ENCODE measurements at regions not wholly inside any gene's neighbourhood (a gene's known extent, or its start where the extent isn't known, plus 50 kb on each side); places are given as distances from the start of the nearest gene placed in this dataset.
"Not testable (repeated sequence)": the region's sequence is repeated elsewhere in the genome, so short reads cannot be mapped to it uniquely, and the experiment has no call there.

- no peaks in the 10 kb centered on the region for H3K36me3 ChIP-seq
- H3K27me3 ChIP-seq: peaks cover 24% of the 10 kb centered on the region
- H3K4me3 ChIP-seq: no peak overlapping the region
- DNase-seq: no peak
- H3K9me3 ChIP-seq: no peaks in the 10 kb centered on the region
Measured at GRCh38 chr7:155374276-155375252, 76.9 kb downstream of the INSIG1 start.

DNA sequence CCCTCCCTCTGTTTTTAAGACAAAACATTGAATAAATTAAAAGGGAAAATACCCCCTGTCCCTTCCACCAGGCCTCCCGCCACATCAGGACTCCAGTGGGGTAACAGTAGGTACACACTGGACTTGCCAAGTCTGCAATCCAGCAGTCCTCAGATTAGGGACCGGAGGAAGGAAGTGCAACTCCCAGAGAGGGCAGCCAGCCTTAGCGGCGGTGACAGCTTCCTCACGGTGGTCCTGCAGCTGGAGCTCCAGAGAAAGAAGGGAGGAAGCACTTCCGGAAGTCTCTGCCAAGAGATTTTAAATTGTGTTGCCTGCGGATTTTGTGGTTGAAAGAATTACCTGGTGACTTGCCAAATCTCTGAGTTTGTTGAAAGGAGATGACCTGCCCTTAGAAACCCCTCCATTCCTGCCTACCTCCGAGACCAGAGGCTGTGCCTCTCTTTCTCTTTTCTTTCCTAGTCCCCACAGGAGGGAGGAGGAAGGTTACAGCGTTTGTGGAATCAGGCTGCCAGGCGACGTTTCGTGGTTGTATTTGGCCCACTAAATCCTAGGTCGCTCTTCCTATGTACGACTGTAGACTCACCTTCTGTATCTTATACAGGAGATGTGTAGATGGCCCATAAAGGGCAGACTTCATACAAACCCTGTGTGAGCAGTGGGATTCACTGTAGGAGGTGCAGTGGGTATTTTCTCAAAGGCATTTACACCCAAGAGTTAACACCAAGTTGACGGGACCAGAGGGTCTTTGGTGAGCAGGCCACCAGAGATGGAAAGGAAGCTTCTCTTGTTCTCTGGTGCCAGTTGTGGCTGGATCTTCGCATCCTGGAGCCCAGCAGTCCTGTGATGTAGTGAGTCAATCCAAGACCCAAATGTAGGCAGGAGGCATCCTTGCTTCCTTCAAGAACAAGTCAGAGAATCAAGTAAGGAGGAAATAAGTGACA lies 77.9 kb downstream of the INSIG1 start:
- H3K27me3 ChIP-seq: peaks cover 28% of the 10 kb centered on the region
- H3K4me3 ChIP-seq: no peak overlapping the region
- DNase-seq: no peak
- no peaks in the 10 kb centered on the region for H3K9me3 ChIP-seq
- H3K36me3 ChIP-seq: no peaks in the 10 kb centered on the region

DNA sequence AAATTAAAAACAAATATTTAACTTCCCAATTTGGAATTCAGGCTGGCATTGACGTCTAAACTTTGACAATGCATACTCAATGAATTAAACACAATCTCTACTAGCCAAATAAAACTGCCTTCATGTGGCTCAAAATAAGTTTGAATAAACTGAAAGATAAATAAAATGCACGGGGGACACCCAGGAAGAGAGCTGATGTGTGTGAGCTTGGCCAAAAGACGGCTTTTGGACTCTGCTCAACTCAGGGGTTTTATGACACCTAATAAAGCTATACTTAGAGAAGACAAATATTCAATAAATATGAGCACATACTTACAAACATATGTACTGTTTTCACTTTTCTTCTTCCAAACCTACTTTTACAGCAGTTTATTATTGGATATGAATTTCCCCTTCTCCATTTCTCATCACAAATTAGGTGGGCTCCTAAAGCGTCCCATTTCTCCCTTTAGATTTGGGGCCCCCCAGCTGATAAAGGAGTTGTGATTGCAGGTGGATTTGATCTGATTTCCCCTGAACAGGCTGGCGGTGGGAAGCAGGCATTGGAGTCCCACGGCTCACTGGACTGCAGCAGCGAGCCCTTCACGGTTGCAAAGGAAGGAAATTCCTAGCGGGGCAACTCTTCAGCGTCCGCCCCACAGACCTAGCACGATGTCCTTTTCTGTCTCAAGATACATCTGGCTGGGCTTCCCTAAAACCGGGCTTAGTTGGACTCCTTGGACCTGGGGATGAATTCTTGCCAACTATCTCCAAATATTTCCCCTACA lies 79.6 kb downstream of the INSIG1 start:
- no peak for DNase-seq
- H3K9me3 ChIP-seq: no peaks in the 10 kb centered on the region
- no peaks in the 10 kb centered on the region for H3K36me3 ChIP-seq
- H3K4me3 ChIP-seq: no peak overlapping the region
- peaks cover 28% of the 10 kb centered on the region for H3K27me3 ChIP-seq

DNA sequence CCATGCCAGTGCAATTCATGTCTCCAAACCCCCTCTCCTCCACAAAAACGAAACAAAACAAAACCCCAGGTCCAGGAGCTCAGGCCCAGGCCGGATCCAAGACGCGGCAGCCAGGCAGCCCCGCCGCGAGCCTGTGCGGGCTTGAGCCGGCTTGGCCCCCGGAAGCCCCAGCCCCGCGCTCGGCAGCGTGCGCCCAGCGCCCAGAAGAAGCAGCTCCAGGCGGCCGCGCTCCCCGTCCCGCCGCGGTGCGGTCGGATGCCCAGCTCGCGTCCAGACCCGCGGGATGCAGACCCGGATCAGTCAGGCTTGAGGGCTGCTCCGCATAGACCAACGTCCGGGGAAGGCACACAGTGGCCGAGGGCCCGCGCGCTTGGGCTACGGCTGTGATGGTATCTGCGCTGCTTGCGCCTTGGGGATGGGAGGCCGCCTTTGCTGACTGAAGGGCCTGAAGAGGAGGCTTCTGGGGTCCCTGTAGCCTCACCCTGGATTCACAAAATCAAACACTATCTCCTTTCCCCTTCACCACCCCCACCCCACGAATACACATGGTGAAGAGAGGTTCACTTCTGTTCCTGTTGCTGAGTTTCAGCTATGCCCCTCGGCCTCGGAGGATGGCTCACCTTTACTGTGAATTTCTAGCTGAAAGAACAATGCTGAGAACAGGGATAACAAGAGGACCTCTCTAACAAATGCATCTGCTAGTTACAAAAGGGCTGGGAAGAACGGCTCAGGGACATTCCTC lies 79.9 kb upstream of the EN2 start:
- DNase-seq: peak; percentile 42
- no peak overlapping the region for H3K4me3 ChIP-seq
- no peaks in the 10 kb centered on the region for H3K36me3 ChIP-seq
- no peaks in the 10 kb centered on the region for H3K9me3 ChIP-seq
- peaks cover 28% of the 10 kb centered on the region for H3K27me3 ChIP-seq

DNA sequence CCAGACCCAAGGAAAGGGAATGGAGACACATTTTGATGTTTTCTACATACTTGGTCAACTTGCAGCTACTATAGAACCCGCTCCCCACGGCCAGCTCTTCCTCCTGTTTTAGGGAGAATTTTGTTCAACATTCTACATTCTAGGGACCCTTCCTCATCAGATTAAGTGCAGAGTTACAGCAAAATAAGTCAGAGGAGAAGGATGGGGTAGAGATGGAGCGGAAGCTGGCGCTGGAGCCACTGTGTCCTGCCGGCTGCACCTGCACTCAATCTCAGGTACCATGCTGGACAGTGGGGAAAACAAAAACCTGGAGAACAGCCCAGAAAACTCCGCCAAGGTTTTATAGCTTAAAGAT lies 79.4 kb upstream of the EN2 start:
- Histone ChIP-seq H3K36me3 (no peaks in the 10 kb centered on the region), H3K27me3 (peaks cover 24% of the 10 kb centered on the region), H3K9me3 (no peaks in the 10 kb centered on the region), H3K4me3 (no peak overlapping the region)
- no peak for DNase-seq

DNA sequence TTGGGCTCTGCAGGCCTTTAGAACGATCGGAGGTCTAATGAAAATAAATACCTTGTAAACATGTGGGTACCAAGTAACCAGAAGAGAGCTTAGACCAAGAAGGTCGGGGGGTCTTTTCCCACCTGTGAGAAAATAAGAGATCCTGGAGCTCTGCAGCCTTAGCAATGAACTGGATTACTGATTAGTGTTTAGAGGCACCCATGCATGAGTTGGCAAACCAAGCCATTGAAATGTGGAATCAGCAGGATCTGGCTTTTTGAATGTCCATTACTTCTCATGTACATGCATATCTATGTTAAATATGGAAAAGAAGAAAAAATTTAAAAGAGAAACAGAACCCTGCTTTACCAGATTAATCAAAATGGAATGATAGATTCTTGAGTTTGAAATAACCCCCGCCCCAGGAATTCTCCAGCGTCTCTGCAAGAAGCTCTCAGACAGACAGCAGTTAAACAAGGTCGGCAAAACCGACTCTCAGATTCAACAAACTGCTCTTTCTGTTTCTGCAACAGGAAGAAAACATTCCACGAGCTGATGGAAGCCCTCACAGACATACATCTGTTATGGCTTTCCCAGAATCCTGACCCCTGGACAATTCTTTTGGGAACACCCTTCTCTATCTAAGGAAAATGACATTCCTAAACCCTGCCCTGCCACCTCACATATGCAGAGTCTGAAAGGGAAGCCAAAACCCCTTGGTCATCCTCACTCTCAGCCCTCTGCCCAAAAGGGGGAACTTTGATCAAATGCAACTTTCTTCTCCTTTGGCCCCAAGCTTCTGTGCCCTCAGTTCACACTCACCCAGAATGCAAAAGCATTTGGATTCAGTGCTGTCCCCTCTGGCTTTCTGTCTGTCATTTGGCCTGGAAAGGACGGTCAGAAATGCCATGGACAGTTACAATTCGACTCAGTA lies 78.7 kb upstream of the EN2 start:
- H3K9me3 ChIP-seq: no peaks in the 10 kb centered on the region
- H3K27me3 ChIP-seq: peaks cover 23% of the 10 kb centered on the region
- DNase-seq: no peak
- H3K4me3 ChIP-seq: no peak overlapping the region
- H3K36me3 ChIP-seq: no peaks in the 10 kb centered on the region

DNA sequence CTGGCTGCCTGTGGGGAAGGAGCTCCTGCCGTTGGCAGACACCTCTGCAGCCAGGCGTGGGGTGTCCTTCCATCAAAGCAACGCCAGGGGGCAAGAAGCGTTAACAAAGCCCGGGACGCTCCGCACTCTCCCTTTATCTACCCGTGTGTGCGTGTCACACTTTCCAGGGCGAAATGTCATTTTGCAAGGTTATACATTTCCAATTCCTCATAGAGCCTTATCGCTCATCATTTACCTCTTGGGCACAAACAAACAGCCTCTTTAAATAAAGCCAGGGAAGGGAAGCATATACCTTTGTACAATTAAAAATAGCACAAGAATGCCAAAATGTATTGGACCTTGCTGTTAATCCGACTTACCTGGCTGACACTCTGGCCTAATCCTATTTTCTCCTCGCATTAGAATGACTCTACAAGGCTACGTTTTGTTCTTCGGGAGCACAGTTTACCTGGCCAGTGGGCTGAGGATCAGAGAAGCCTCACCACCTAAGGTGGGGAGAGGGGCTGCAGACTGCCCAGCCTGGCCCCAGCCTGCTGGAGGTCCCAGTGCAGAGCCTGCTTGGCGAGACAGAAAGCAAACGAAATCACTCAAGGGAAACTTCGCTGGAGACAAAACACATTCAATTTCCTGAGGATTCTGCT lies 77.6 kb upstream of the EN2 start:
- DNase-seq: peak; percentile 45
- H3K27me3 ChIP-seq: peaks cover 16% of the 10 kb centered on the region
- no peaks in the 10 kb centered on the region for H3K36me3 ChIP-seq

DNA sequence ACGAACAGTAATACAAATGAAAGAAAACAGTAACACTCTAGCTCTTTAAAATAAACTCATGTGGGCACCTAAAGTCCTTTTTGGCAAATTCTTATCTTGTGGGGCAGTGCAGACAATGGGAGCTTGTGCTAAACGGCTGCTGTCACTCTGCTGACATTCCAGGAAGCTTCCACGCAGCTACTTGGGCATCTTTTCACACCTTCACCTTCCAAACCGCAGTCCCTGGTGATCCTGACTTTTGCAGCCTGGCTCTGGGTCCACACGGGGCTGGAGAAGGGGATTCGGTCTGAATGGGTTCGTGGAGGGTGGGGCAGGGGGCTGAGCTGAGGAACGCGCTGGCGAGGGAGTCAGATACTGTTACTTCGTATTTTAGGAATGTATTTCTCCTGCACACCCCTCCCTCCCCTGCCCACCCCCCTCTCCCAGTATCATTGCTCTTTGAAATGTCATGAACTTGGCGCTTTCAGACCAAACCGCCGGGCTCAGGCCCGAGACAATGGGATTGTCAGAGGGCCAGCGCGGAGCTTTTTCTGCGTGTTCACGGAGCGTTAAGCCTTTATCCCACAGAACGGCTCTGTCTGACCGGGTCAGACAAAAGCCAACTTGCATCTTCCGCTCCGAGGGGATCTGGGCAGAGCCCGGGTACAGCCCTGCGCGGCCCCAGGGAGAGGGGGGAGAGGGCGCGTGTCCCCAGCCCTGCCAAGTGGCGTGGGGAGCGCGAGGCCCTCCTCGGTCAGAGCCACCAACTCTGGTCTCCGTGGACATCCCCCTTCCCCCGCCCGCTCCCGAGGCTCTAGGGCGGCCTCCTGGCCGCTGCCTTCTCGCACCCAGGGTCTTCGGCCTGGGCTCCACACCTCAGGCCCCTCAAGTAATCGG lies 76.7 kb upstream of the EN2 start:
- Histone ChIP-seq H3K36me3 (no peaks in the 10 kb centered on the region), H3K4me3 (no peak overlapping the region), H3K27me3 (peaks cover 16% of the 10 kb centered on the region), H3K9me3 (no peaks in the 10 kb centered on the region)
- no peak for DNase-seq

More for the DNA sequence above, 77.6 kb upstream of the EN2 start:
- Histone ChIP-seq H3K9me3 (no peaks in the 10 kb centered on the region), H3K4me3 (no peak overlapping the region)

DNA sequence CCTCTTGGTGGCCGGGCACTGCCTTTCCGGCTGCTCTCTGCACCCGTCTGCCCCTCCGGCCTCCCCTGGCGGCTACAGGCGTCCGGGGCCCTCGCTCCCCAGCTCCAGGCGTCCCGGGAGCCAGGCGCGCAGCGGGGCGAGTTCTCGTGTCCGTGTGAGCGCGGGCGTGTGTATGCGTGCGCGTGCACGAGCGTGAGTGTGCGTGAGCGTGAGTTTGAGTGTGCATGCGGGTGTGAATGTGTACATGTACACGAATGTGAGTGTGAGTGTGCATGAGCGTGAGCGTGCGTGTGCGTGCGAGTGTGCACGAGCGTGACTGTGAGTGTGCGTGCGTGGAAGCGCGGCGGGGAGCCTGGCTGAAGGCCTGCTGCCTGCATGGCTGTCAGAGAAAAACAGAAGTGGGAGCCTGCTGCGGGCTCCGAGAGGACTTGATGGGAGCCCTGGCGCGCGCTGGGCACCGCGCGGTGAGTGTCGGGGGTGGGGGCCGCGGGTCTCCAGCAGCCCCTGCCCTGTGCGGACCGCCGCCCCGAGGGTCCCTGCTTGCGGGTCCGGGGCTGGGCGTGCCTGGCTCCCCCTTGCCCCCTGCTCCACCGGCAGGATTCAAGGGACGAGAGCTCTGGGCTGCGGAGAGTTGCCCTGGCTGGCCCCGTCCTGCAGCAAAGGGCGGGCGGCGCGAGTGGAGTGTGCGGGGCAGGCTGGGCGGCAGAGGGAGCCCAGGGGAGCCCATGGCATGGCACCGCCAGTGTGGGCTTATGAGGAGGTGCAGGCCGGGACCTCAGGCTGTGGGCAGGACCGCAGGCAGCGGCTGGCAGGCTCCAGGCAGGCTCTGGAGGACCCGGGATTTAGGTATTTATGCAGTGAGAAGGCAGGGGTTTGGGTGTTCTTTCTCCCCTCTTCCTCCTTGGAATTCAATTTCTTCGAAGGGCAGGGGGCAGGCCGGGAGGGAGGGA lies 75.8 kb upstream of the EN2 start:
- no peaks in the 10 kb centered on the region for H3K9me3 ChIP-seq
- no peak for DNase-seq
- H3K4me3 ChIP-seq: no peak overlapping the region
- no peaks in the 10 kb centered on the region for H3K36me3 ChIP-seq
- H3K27me3 ChIP-seq: peaks cover 16% of the 10 kb centered on the region

DNA sequence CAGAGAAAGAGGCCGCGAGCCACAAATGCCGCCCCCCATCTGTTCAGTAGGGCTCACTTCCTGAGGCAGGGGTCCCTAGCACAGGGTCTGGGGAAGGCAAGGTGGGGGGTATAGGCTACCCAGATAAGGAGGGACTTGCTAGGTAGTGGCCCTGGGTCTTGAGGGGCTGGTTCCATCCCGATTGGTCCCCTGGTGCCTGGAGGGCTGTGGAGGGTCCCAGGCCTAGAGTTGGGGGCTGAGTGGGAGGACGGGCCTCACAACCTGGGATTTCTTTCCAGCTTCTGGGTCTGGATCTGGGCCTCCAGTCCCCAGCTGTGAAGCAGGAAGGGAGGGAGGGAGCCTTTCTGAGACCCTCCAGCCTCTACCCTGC lies 75.1 kb upstream of the EN2 start:
- Histone ChIP-seq H3K27me3 (peaks cover 16% of the 10 kb centered on the region), H3K36me3 (no peaks in the 10 kb centered on the region), H3K4me3 (no peak overlapping the region), H3K9me3 (no peaks in the 10 kb centered on the region)
- no peak for DNase-seq

DNA sequence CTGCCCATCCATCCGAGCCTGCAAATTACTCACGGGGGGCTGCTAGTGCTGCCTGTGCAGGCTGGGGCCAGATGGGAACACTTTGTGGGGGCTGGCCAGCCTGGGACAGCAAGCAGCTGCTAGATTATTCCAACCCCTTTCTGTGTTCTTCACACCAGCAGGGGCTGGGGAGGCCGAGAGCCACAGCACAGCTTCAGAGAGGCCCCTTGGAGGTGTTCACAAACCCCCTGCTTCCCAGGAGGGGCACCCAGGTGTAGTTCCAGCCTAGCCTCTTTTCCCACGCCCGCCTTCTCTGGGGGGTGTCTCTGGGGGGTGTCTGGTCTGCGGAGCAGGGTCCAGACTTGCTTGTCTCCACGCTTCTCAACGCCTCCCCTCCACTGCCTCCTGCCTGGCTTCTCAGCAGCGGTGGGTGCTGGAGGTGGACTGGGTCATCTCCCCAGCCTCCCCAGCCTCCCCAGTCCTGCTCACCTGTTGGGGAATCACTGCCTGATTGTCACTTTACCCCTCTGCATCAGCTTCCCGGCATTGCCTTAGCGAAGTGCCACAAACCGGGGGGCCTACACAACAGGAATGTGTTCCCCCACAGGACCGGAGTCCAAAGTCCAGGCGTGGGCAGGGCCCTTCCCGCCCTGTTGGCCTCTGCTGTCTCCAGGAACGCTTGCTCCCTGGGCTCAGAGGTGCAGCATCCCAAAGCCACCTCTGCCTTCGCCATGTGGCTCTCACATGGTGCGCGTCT lies 74.0 kb upstream of the EN2 start:
- H3K27me3 ChIP-seq: peaks cover 9% of the 10 kb centered on the region
- no peak overlapping the region for H3K4me3 ChIP-seq
- no peaks in the 10 kb centered on the region for H3K9me3 ChIP-seq
- H3K36me3 ChIP-seq: no peaks in the 10 kb centered on the region
- DNase-seq: no peak

- Histone ChIP-seq H3K36me3 (no peaks in the 10 kb centered on the region), H3K27me3 (peaks cover 3% of the 10 kb centered on the region), H3K4me3 (no peak overlapping the region), H3K9me3 (no peaks in the 10 kb centered on the region)
- DNase-seq: no peak
Measured at GRCh38 chr7:155384751-155385150, 73.2 kb upstream of the EN2 start.

DNA sequence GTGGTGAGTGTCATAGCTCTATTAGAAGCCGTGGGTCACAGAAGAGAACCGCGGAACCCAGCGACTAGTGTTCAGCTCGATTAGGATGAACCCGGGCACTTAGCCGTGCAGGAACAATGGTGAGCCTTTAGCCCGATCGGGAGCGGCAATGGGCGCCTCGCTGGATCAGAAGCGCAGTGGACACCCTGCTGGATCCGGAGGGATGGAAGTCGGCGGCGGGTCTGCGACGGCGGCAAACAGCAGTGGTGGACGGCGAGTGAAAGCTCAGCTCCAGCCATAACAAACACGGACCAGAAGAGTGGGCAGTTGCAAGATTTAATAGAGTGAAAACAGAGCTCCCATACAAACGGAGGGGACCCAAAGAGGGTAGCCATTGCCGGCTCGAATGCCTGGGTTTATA lies 72.7 kb upstream of the EN2 start:
- not testable (repeated sequence) for H3K4me3 ChIP-seq, H3K27me3 ChIP-seq, H3K36me3 ChIP-seq, DNase-seq, H3K9me3 ChIP-seq

All from MG63 (cell line).